ENCODE measurements at regions not wholly inside any gene's neighbourhood (a gene's known extent, or its start where the extent isn't known, plus 50 kb on each side); places are given as distances from the start of the nearest gene placed in this dataset.

GRCh38 chr1:5690898-5691297 lies 301.3 kb downstream of the NPHP4 start:
- TF ChIP-seq, protein P1, sequence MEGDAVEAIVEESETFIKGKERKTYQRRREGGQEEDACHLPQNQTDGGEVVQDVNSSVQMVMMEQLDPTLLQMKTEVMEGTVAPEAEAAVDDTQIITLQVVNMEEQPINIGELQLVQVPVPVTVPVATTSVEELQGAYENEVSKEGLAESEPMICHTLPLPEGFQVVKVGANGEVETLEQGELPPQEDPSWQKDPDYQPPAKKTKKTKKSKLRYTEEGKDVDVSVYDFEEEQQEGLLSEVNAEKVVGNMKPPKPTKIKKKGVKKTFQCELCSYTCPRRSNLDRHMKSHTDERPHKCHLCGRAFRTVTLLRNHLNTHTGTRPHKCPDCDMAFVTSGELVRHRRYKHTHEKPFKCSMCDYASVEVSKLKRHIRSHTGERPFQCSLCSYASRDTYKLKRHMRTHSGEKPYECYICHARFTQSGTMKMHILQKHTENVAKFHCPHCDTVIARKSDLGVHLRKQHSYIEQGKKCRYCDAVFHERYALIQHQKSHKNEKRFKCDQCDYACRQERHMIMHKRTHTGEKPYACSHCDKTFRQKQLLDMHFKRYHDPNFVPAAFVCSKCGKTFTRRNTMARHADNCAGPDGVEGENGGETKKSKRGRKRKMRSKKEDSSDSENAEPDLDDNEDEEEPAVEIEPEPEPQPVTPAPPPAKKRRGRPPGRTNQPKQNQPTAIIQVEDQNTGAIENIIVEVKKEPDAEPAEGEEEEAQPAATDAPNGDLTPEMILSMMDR (conservative IDR thresholded peaks at IDR 0.05 in 1 of 2, IDR thresholded peaks at IDR 0.05 in 1 of 2; ENCODE audit: low read depth in 1 of 2, low read length in 2 of 2), result no peak
- TF ChIP-seq EZH2 (IDR thresholded peaks at IDR 0.05; ENCODE audit: low read length, missing control alignments), result no peak
- Histone ChIP-seq H3K27ac (ENCODE audit: insufficient read depth, low read length) (no peak overlapping the region), H3K9ac (ENCODE audit: insufficient read depth, low read length) (no peak overlapping the region), H3K9me3 (ENCODE audit: control insufficient read depth, insufficient read depth, low read depth, low read length) (no peaks in the 10 kb centered on the region), H3K27me3 (ENCODE audit: control insufficient read depth, insufficient read depth, low read length) (no peaks in the 10 kb centered on the region), H3K4me1 (ENCODE audit: control insufficient read depth, extremely low read depth, insufficient read depth, low read length) (no peaks in the 10 kb centered on the region), H3K36me3 (ENCODE audit: control insufficient read depth, insufficient read depth, low read length) (no peaks in the 10 kb centered on the region), H4K20me1 (ENCODE audit: control insufficient read depth, extremely low read depth, insufficient read depth, low read length) (no peaks in the 10 kb centered on the region), H3K4me3 (replicated peaks in 1 of 4; ENCODE audit: control extremely low read depth in 1 of 4, insufficient read depth in 1 of 4, low read depth in 3 of 4, low read length in 4 of 4) (no peak overlapping the region), H3K79me2 (ENCODE audit: control insufficient read depth, insufficient read depth, low read length) (no peaks in the 10 kb centered on the region), H3K4me2 (ENCODE audit: extremely low read depth, insufficient read depth, low read length) (no peak overlapping the region), H2AFZ (ENCODE audit: low read length) (no peak overlapping the region)
- no peak for DNase-seq (ENCODE audit: low read depth in 2 of 2)

DNA sequence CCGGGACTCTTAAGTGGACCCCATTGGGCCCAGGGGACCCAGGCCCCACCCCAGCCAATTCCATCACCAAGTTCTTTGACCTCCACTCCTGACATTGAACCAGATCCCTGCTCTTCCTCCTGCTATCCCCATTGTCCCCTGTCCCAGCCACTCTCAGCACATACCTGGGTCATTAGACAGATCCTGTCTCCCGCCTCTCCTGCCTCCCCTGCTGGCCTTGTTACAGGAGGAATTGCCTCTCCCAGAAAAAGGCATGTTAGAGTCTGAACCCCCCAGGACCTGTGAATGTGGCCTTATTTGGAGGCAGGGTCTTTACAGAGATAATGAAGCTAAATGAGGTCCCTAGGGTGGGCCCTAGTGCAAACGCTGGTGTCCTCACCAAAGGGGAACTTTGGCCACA lies 301.9 kb downstream of the NPHP4 start:
- TF ChIP-seq EZH2 (IDR thresholded peaks at IDR 0.05; ENCODE audit: low read length, missing control alignments), result no peak
- TF ChIP-seq, protein P1 (conservative IDR thresholded peaks at IDR 0.05 in 1 of 2, IDR thresholded peaks at IDR 0.05 in 1 of 2; ENCODE audit: low read depth in 1 of 2, low read length in 2 of 2), result no peak

DNA sequence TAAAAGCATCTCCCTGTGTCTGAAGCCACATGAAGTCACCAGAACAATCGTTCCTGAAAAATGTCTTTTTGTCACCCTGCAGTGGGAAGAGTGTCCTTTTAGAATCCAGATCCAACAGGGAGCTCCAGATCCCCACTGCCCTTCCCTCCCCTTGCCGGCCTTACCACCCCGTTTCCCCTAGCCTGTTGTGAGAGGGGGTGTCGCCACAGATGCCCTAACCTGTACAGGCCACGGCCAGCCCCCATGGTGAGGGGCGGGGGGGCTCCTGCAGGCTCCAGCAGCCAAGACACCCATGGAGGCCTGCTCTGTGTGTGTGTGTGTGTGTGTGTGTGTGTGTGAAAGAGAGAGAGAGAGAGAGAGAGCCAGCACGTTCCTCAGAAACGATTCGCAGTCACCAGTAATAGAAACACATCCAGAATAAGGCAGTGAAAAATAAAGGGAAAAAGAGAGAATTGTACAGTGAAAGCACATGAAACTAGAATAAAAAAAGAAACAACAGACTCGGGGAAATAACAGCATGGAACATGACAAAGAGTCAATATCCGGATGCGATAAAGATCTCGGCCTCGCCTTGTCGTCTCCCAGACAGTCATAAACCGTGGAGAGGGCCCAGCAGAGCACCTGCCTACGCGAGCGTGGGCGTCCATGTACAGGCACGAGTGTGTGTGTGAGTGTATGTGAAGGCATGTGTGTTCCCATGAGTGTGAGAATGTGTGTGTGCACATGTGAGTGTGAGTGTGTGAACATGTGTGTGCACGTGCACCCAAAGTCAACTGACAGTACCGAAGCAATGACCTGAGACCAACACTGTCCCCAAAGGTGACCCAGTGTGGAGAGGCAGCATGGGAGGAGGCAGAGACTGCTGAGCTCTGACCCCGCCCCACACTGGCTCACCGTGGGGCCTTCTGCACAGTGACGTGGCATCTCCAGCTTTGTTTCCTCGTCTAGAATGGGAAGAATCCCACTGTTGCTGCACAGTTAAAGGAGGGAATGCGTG lies 303.8 kb downstream of the NPHP4 start:
- no peaks in the 10 kb centered on the region for H3K27me3 ChIP-seq (ENCODE audit: control insufficient read depth, insufficient read depth, low read length)
- H4K20me1 ChIP-seq (ENCODE audit: control insufficient read depth, extremely low read depth, insufficient read depth, low read length), result no peaks in the 10 kb centered on the region
- no peak overlapping the region for H3K9ac ChIP-seq (ENCODE audit: insufficient read depth, low read length)
- H3K36me3 ChIP-seq (ENCODE audit: control insufficient read depth, insufficient read depth, low read length), result no peaks in the 10 kb centered on the region
- no peak overlapping the region for H2AFZ ChIP-seq (ENCODE audit: low read length)
- no peak overlapping the region for H3K27ac ChIP-seq (ENCODE audit: insufficient read depth, low read length)
- no peak overlapping the region for H3K4me2 ChIP-seq (ENCODE audit: extremely low read depth, insufficient read depth, low read length)
- no peaks in the 10 kb centered on the region for H3K9me3 ChIP-seq (ENCODE audit: control insufficient read depth, insufficient read depth, low read depth, low read length)
- no peaks in the 10 kb centered on the region for H3K4me1 ChIP-seq (ENCODE audit: control insufficient read depth, extremely low read depth, insufficient read depth, low read length)
- DNase-seq (ENCODE audit: low read depth in 2 of 2), result no peak
- no peak overlapping the region for H3K4me3 ChIP-seq (replicated peaks in 1 of 4; ENCODE audit: control extremely low read depth in 1 of 4, insufficient read depth in 1 of 4, low read depth in 3 of 4, low read length in 4 of 4)
- no peak for TF ChIP-seq EZH2 (IDR thresholded peaks at IDR 0.05; ENCODE audit: low read length, missing control alignments)
- TF ChIP-seq, protein P1 (conservative IDR thresholded peaks at IDR 0.05 in 1 of 2, IDR thresholded peaks at IDR 0.05 in 1 of 2; ENCODE audit: low read depth in 1 of 2, low read length in 2 of 2), result no peak
- no peaks in the 10 kb centered on the region for H3K79me2 ChIP-seq (ENCODE audit: control insufficient read depth, insufficient read depth, low read length)

More for the DNA sequence above, 301.9 kb downstream of the NPHP4 start:
- Histone ChIP-seq H3K4me2 (ENCODE audit: extremely low read depth, insufficient read depth, low read length) (no peak overlapping the region), H3K9me3 (ENCODE audit: control insufficient read depth, insufficient read depth, low read depth, low read length) (no peaks in the 10 kb centered on the region), H4K20me1 (ENCODE audit: control insufficient read depth, extremely low read depth, insufficient read depth, low read length) (no peaks in the 10 kb centered on the region), H3K9ac (ENCODE audit: insufficient read depth, low read length) (no peak overlapping the region), H3K27ac (ENCODE audit: insufficient read depth, low read length) (no peak overlapping the region), H3K79me2 (ENCODE audit: control insufficient read depth, insufficient read depth, low read length) (no peaks in the 10 kb centered on the region), H3K4me1 (ENCODE audit: control insufficient read depth, extremely low read depth, insufficient read depth, low read length) (no peaks in the 10 kb centered on the region), H3K36me3 (ENCODE audit: control insufficient read depth, insufficient read depth, low read length) (no peaks in the 10 kb centered on the region), H2AFZ (ENCODE audit: low read length) (no peak overlapping the region), H3K27me3 (ENCODE audit: control insufficient read depth, insufficient read depth, low read length) (no peaks in the 10 kb centered on the region), H3K4me3 (replicated peaks in 1 of 4; ENCODE audit: control extremely low read depth in 1 of 4, insufficient read depth in 1 of 4, low read depth in 3 of 4, low read length in 4 of 4) (no peak overlapping the region)
- no peak for DNase-seq (ENCODE audit: low read depth in 2 of 2)

Measured in fibroblast of lung (primary cell).